22Rv1 (cell line): ENCODE measurements at regions not wholly inside any gene's neighbourhood (a gene's known extent, or its start where the extent isn't known, plus 50 kb on each side); places are given as distances from the start of the nearest gene placed in this dataset.

Experiments used
- ZFX ChIP-seq: fragments of 450-650 bp; IDR thresholded peaks from 2 replicates; pipeline ENCODE4 v1.6.1; 2017; ENCODE audit warnings: antibody characterized with exemption, borderline replicate concordance
- TF ChIP-seq, protein P1 (sequence below): fragments of 450-650 bp; IDR thresholded peaks from 2 replicates; pipeline ENCODE4 v1.5.1; 2017; ENCODE audit warnings: mild to moderate bottlenecking

DNA sequence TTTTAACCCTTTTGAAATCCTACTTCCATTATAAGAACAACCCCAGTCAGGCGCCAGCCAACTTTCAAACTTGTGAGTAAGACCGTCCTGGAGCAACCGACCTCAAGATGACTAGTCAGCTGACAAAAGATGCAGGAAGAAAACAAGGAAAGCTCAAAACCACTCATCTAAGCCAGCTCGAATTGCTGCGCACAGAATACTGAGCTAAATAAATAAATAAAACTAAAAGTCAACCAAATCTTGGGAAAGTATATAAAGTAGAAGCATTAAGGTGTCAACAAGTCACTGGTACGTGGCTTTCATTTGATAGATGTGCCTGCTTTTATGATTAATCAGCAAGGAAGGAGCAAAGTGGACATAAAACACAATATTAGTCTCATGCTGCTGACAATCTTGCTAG lies 1269.8 kb downstream of the XPNPEP1 start:
- TF ChIP-seq, protein P1, sequence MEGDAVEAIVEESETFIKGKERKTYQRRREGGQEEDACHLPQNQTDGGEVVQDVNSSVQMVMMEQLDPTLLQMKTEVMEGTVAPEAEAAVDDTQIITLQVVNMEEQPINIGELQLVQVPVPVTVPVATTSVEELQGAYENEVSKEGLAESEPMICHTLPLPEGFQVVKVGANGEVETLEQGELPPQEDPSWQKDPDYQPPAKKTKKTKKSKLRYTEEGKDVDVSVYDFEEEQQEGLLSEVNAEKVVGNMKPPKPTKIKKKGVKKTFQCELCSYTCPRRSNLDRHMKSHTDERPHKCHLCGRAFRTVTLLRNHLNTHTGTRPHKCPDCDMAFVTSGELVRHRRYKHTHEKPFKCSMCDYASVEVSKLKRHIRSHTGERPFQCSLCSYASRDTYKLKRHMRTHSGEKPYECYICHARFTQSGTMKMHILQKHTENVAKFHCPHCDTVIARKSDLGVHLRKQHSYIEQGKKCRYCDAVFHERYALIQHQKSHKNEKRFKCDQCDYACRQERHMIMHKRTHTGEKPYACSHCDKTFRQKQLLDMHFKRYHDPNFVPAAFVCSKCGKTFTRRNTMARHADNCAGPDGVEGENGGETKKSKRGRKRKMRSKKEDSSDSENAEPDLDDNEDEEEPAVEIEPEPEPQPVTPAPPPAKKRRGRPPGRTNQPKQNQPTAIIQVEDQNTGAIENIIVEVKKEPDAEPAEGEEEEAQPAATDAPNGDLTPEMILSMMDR: no peak
- no peak for TF ChIP-seq ZFX
